GM21529 (cell line): ENCODE measurements at regions not wholly inside any gene's neighbourhood (a gene's known extent, or its start where the extent isn't known, plus 50 kb on each side); places are given as distances from the start of the nearest gene placed in this dataset.
"Not testable (repeated sequence)": the region's sequence is repeated elsewhere in the genome, so short reads cannot be mapped to it uniquely, and the experiment has no call there.

ENCODE experiments used
- ATAC-seq: cut with Tn5 transposase; IDR thresholded peaks from one replicate; pipeline ENCODE4 v1.9.1; 2021; ENCODE audit not compliant: unreplicated experiment

DNA sequence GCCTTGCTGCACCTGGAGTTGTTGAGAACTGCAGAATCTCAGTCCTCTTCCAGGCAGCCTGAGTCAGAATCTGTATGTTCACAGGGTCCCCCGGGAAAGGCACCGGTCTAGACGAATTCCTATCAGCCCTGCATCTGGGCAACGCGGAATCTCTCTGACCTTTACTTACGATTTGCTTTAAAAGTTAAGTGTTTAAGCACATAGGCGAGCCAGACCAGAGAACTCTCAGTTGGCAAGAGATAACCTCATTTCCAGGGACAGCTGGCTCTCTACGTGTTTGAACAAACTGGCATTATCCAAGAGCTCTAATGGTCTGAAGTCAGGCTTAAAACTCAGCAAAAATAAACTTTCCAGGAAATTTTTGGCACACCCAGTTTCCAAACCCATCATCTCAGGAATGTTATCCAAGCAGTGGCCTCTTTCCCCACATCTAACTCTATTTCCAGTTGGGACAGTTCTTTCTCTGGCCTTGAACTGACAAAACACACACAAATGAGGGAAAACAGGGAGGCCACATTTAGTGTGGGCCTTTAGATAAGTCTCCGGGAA lies 53.4 kb downstream of the HES1 start:
- ATAC-seq, result no peak

DNA sequence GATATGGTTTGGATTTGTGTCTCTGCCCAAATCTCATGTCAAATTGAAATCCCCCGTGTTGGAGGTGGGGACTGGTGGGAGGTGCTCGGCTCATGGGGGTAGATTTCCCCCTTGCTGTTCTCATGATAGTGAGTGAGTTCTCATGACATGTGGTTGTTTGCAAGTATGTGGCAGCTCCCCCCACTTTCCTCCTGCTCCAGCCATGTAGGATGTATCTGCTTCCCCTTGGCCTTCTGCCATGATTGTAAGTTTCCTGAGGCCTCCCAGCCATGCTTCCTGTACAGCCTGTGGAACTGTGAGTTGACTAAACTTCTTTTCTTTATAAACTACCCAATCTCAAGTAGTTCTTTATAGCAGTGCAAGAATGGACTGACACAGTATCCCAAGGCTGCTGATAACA lies 55.9 kb downstream of the HES1 start:
- not testable (repeated sequence) for ATAC-seq

DNA sequence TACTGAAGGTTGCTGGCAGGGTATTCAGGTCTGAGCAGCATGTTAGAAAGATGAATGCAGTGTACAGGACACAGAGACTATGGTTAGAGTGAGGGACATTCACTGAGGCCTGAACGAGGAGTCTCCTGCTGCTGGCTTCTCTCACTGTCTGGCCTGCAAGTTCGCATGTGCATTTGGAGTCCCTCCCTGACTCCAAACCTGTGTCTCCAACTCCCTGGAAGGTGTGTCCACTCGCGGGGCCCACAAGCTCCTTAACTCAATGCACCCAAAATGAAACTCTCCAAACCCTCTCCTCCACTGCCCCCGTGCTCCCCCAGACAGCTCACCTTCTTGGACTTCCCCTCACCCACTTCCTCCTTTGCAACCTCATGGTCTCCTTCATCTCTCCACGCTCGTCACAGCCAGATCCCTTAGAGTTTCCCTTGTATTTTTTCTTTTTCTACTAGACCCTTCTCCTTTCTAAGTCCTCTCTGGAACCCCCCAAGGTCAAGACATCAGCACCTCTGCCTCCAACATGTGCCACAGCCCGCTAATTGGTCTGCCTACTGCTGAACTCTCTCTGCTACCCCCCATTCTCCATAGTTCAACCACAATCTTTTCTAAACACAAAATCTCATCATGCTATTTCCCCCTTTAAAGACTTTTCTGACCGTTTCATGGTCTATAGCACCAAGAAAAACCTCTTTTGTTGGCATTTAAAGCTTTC lies 58.3 kb downstream of the HES1 start:
- no peak for ATAC-seq

DNA sequence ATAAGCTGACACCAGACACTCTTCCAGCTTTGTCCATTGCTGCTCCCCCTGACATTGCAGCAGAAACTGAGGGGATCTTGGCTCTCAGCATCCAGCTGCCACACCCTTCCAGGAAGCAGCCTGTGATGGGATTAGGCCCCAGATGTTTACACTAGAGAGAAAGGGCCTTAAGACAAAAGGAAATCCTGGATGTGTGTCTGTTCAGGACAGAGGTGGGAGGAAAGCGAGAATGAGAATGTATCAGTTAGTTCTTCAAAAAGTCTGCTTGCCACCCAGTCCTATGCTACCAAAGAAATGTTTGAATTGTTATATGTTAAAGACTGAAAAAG lies 58.8 kb downstream of the HES1 start:
- no peak for ATAC-seq

DNA sequence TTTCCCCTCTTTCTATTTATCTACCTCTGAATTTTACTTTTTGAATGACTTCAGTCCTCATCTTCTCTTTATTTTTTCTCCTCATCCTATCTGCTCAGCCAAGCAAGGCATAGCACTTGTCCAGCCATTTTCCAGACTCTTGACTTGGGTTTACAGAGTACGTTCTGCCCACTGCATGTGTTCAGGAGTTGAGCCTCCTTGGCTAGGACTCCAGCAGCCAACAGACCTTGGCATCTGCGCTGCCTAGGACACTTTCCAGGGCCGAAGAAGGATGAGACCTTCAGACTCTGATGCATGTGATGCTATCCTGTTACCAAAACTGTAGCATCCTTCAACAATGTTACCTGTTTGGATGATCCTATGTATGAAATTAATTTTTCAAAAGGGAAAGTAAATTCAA lies 59.7 kb downstream of the HES1 start:
- ATAC-seq, result no peak

DNA sequence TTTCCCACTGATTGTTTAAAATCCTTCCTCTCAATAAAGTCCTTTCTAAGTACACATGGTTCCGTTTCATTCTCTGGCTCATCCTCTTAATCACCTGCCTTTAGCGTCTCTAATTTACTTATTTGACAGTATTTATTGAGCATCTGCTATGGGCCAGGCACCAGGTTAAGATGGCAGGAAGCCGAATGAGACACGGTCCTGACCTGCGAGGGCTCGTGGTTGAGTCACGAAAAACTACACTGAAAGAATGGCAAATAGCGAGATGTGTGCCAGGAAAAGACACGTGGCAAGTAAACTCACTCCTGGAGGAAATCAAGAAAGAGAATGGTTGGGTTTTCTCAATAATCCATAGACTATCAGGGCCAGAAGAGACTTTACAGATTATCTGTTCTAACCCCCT lies 60.9 kb downstream of the HES1 start:
- ATAC-seq, result no peak

DNA sequence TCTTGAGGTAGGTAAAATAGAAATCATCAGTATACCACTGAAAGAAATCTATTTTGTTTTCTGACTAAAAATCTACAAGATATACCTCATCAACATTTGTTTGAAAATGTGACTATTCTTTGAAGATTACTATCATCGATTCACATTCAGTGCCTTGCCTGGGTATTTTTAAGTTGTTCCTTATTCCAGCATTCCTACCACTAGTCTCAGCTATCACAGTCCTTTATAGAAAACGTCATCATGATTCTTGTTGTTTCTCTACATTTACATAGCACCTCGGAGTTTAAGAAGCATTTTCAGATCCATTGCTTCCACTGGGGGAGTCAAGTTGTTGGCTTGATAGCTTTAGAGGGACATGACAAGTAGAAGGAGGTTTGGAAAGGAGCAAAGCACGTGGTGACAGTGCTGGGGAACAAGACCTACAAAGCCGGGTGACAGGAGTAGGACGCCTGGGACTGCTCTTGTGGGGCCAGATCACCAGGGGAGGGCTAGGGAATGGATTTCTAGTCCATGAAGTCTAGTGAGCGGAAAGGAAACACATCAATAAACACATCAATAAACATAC lies 61.5 kb downstream of the HES1 start:
- ATAC-seq, result no peak

DNA sequence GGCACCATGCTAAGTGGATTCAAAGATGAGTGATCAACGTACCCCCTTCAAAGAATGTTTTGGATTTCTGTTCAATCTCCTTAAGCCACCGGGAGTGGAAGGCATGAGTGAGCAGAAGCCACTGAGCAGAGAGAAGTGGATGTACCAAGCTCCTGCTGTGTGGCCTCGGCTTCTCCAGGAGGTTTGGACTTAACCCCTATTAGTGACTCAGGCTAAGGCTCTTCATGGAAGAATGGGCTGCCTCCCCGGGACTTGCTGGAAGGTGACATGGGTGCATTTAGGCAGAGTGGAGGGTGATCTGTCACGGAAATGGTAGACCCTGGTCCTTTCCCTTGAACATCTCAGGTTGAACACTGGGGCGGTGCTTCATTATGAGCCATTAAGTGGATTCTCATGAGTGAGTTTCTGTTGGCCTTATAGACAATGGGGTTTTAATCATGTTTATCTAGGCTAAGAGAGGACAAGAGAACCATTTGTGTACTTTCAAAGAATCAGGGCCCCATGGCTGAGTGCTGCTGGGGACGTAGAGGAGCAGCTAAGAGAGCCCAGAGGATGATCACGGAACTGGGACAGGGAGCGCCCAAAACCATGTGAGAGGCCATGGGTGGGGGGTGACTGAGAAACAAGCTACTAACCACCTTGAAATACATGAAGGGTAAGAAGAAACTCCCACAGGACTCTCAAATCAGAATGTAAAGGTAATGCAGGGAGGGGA lies 62.2 kb downstream of the HES1 start:
- no peak for ATAC-seq

DNA sequence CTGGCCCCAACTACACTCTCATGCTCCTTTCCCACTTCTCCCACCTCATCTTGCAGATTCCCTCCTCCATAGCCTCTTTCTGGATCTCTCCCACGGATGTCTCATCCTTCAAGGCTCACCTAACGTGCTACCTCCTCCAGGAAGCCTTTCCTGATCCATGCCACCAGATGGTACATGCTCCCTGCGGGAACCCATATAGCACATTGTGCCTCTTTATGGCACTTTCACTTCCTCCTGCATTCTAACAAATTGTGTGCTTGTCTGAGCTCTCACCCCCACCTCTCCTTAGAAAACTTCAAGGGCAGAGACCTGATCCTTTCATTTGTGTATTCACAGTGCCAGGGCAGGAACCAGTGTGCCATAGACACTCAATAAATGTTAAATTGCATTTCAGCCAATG lies 63.0 kb downstream of the HES1 start:
- ATAC-seq, result no peak

DNA sequence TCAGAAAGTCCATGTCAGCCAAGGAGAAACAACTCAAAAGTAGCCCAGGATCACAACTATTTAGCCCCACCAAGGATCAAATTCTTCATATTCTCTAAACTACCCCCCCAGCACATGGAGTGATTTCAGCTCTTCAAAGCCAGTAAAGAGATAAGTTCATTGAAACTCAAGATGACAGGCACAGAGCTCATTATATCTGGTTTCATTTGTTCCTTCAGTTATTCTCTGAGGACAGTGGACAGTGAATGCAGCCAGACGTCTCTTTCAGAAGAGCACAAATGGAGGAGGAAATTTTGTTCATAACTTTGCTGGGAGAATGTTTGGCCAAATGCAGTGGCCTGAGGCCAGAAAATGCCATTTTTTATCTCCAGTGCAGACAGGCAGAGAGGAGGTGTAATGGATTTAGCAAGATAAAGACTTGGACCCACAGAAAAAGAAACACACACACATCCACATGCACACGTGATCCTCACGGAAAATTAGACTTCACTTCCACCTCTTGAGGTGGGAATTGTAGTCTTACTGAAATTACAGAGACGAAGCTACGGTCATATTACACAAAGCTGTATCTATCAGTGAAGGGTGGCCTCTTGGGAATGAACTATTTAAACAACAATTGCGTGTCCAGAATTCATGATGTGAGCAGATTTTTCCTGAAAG lies 64.6 kb downstream of the HES1 start:
- no peak for ATAC-seq

DNA sequence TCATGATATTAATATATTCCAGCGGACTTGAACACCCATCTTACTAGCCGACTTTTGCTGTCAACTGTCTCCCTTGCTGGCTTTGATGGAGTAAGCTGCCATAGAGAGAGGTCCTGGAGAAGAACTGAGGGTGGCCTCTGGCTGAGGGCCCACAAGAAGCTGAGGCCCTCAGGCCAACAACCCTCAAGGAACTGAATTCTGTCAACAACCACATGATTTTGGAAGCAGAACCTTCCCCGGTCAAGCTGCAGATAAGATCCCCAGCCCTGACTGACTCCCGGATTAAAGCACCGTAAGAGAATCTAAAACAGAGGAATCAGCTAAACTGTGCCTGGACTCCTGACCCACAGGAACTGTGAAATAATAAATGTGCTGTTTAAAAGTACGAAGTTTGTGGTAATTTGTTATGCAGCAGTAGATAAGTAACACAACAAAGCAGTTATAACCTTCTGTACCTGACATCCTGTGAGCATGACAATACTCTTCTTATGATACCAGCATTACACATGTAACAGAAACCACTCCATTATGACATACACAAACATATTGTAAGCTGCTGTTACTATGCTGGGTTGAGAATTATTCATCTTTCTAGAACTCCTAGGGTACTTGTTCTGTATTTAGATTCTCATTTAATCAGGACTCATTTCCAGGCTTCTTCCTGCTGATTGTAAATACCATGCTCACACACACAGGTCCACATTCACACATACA lies 66.2 kb downstream of the HES1 start:
- no peak for ATAC-seq

DNA sequence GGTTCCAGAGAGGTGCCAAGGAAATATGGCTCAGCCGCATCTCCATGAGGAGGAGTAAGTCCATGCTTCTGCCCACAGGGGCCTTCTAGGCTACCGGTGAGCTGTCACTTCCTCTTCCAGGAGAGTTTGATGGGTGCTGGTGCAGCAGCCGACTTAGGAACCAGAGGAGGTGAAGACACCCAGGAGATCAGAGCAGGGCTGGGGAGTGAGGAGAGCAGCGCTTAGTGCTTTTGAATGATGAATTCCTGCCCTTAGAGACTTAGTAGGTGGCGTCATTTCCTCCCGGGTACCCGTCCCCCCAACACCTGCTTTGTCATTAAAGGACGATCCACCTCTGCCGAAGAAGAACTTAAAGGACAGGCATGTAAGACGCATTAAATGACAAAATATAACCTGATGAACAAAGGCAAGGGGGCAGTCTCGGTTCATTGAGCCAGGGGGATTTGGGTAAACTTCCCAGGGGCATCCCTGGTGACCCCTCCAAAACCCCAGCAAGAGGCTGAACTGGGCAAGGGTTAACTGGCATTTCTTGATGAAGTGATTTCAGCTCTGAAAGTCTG lies 67.6 kb downstream of the HES1 start:
- ATAC-seq, result peak; percentile 46

DNA sequence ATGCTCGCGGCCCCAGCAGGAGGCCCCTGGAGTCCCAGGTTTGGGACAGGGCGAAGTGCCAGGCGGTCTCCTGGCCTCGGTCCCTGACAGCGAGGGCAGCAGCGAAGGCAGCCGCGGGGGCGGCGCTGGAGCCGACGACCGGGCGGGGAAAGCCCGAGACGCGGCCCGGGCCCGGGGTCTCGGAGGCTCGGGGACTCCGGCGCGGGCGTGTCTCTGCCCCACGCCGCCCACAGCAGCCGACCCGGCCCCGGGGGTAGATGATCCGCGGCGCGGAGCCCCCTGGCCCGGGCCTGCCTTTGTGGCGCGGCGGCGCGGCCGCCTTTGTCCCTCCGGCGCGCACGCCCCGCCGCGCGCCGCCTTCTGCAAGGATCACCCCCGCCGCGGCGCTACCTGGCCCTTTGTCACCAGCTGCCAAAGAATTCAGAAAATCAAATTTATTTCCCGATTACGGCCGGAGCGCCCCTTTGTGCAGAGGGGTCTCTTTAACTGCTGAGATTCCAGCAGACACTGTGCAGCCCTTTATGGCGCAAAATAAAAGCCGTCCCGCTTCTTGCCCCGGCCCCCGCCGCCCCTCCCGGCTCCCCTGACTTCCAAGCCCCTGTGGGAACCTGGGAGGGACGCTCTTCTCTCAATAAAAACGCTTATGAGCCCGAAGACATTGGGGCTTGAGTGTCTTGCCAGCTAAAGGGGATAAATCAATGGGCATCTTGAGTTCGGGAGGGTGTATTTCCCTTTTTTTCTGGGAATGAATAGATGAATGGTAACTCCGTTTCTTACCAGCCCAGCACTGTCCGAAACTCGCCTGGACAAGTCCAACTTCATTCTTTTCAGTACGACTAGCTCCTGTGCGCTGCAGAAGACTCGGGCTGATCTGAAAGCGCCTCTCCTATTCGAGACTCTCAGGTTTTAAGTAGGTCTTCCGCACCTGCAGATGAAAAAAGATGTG lies 68.4 kb downstream of the HES1 start:
- ATAC-seq, result peak; percentile 35

DNA sequence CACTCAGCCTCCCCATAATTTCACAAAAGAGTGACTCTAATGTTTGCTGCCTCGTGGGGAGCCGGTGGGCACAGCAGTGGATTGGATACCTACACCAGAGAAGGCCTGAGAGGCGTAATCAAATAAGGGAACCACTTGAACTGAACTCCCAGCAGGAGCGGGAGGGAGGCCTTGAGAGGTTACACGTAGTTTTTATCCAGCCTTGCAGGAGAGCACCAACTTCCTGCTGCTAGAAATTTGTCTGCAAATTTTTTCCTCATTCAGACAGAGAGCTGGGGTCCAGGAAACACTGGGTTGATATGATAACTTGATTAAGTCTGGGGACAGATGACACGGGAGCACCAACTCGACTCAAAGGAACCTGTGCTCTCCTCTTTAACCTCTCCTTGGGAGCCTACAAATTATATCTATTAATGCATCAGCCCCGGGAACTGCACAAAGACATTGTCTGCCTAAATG lies 69.8 kb downstream of the HES1 start:
- ATAC-seq, result no peak

DNA sequence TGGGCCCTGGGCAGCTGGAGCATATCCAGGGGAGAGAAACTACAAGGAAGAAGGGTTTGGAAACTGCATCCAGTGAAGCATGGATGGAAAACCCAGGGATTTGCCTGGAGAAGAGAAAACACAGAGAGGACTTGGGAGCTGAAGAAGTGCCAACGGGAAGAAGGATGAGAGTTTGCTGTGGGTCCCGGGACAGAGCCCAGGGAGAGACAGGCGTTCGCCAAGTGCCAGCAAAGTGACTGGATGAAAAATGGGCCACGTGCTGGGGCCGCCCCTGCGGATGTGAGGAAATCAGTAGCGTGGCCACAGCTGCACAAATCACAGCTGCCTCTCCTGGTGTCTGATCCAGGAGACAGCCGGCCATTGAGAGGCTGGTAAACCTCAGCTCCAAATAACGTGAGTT lies 70.4 kb downstream of the HES1 start:
- no peak for ATAC-seq

DNA sequence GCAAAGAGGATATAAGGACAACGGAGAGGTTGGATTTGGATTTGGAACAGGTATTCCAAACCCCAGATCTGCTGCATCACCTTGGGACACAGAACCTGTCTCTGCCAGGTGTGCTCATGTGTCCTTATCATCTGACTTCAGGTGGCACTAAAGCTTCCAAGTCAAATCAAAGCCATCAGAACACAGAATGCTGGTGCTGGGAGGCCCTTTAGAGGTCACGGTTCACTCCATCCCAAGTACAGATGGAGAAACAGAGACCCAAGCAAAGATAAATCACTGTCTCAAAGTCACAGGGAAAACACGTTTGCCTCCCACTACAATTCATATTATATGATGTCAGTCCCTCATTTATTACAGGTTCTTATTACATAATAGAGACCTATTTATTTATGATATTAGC lies 72.8 kb downstream of the HES1 start:
- no peak for ATAC-seq

DNA sequence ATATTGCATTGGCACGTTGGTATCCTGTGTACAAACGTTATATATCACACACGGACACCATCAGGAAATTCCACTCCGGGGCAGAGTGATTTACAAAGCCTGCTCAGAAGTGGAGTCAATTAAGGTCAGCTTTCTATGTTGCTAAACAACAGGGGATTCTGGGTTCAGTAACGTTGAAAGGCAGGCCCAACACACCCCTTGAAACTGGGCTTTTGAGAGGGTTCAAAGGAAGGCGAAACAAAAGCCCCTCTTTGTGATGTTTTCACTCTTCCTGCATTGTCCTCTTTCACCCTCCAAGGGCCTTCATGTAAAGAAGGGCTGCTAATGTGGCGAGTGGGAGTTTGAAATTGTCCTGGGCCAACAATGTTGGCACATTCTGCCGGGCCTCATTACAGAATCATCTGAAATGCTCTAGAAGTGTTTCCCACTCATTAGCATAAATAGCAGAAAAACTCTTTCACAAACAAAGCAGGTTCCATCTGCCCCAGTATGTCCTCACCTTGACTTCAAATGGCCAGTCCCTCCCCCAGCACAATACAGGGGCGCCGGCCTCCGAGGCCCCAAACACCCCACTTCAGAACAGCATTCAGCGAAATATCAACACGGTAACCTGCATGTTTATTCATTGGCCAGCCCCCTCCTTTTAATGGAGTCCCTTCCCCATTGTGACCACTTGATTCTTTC lies 76.4 kb downstream of the HES1 start:
- no peak for ATAC-seq

DNA sequence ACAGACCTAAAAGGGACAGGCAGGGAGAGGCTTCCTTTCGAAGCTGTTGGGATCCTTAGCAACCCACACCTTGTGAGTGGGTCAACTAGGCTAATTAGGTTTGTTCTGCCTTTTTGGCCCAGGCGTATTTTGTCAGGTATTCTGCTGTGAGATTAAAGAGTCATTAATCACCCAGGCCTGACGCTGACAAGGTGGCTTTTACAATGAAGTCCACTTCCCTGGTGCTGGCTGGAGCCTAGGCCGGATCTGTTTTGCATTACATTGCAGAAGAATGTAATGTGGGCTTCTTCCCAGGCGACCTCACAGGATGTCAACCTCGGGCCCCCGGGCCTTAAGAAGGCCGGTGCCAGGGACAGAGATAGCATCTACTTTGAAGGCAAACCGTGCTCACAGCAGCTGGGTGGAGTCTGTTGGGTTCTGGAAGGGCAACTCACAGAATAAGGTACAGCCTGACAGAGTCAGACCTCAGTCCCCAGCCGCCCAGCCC lies 76.9 kb downstream of the HES1 start:
- ATAC-seq, result no peak

DNA sequence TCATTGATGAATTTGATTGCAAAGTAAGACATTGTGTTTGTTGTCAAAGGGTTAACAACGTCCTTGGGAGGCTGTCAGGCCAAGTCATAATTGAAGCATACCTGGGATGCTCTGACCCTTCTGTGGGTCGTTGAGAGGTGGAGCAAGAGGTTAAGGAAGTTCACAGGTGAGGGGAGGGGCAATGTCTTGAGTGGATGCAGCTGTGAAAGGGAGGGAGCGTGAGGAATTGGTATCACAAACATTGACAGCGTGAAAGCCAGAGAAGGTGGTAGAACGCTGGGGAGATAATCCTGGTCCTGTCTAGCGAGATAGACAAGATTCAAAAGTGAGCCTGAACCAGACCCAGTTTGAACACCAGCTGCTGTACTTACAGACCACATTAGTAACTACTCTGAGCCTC lies 79.4 kb downstream of the HES1 start:
- ATAC-seq, result no peak
